DOHH2 (cell line): ENCODE measurements at regions not wholly inside any gene's neighbourhood (a gene's known extent, or its start where the extent isn't known, plus 50 kb on each side); places are given as distances from the start of the nearest gene placed in this dataset.

Source experiments
- EZH2phosphoT487 ChIP-seq: fragments of 200-600 bp; sonication (generic); IDR thresholded peaks from 2 replicates; pipeline ENCODE4 v1.6.1; 2017; ENCODE audit warnings: borderline replicate concordance, mild to moderate bottlenecking, antibody characterized with exemption, low read length, moderate library complexity, mixed read lengths
- TF ChIP-seq, protein P1 (sequence below): fragments of 200-600 bp; sonication (generic); IDR thresholded peaks from one replicate; pipeline ENCODE4 v1.5.1; 2014; ENCODE audit warnings: antibody characterized with exemption, mild to moderate bottlenecking, low read depth, low read length; ENCODE audit not compliant: poor library complexity, severe bottlenecking

DNA sequence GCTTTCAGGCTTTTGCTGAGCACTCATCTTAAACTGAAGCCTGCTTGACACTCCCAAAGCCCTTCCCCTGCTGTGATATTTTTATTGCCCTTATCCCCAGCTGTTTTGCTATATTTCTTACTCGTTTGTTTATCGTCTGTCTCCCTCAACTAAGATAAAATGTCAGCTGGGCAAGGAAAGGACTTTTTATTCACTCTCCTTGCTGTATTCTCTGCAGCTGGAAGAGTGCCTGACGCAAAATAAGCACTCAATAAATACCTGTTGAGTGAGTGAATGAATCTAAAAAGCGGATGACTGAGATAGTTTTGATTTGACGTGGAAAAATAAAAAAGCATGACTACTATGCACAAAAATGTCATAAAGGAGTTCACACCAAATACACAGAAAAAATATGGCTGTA is 84.8 kb upstream of the POMGNT2 start:
- TF ChIP-seq, protein P1, sequence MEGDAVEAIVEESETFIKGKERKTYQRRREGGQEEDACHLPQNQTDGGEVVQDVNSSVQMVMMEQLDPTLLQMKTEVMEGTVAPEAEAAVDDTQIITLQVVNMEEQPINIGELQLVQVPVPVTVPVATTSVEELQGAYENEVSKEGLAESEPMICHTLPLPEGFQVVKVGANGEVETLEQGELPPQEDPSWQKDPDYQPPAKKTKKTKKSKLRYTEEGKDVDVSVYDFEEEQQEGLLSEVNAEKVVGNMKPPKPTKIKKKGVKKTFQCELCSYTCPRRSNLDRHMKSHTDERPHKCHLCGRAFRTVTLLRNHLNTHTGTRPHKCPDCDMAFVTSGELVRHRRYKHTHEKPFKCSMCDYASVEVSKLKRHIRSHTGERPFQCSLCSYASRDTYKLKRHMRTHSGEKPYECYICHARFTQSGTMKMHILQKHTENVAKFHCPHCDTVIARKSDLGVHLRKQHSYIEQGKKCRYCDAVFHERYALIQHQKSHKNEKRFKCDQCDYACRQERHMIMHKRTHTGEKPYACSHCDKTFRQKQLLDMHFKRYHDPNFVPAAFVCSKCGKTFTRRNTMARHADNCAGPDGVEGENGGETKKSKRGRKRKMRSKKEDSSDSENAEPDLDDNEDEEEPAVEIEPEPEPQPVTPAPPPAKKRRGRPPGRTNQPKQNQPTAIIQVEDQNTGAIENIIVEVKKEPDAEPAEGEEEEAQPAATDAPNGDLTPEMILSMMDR, result no peak
- no peak for TF ChIP-seq EZH2phosphoT487
